ENCODE measurements at regions not wholly inside any gene's neighbourhood (a gene's known extent, or its start where the extent isn't known, plus 50 kb on each side); places are given as distances from the start of the nearest gene placed in this dataset.
"Not testable (repeated sequence)": the region's sequence is repeated elsewhere in the genome, so short reads cannot be mapped to it uniquely, and the experiment has no call there.

- Histone ChIP-seq H3K4me3 (ENCODE audit: low read length) (no peak overlapping the region), H3K36me3 (replicated peaks; ENCODE audit: insufficient read depth, low read length) (no peaks in the 10 kb centered on the region), H3K27ac (ENCODE audit: low read length) (no peak overlapping the region), H3K27me3 (replicated peaks; ENCODE audit: insufficient read depth, low read length) (no peaks in the 10 kb centered on the region), H2AFZ (ENCODE audit: low read length) (no peak overlapping the region), H3K4me1 (ENCODE audit: low read length) (no peaks in the 10 kb centered on the region), H3K9ac (ENCODE audit: low read length) (no peak overlapping the region), H3K9me3 (replicated peaks; ENCODE audit: insufficient read depth, low read length) (no peaks in the 10 kb centered on the region), H3K4me2 (ENCODE audit: low read depth, low read length) (no peak overlapping the region), H4K20me1 (ENCODE audit: insufficient read depth, low read length) (no peaks in the 10 kb centered on the region), H3K79me2 (ENCODE audit: low read length) (no peaks in the 10 kb centered on the region), H3F3A (ENCODE audit: insufficient read depth, low read length) (no peaks in the 10 kb centered on the region), H3K9me2 (replicated peaks; ENCODE audit: insufficient read depth, low read length) (no peaks in the 10 kb centered on the region)
- TF ChIP-seq EZH2phosphoT487 (IDR thresholded peaks at IDR 0.05; ENCODE audit: low read length) (no peak), CTCF (IDR thresholded peaks at IDR 0.05; ENCODE audit: low read length) (no peak), EZH2 (optimal IDR thresholded peaks at IDR 0.05; ENCODE audit: low read depth, low read length) (no peak)
- no peak for DNase-seq
Measured at GRCh38 chr5:101288633-101289032, 385.6 kb upstream of the ST8SIA4 start.

DNA sequence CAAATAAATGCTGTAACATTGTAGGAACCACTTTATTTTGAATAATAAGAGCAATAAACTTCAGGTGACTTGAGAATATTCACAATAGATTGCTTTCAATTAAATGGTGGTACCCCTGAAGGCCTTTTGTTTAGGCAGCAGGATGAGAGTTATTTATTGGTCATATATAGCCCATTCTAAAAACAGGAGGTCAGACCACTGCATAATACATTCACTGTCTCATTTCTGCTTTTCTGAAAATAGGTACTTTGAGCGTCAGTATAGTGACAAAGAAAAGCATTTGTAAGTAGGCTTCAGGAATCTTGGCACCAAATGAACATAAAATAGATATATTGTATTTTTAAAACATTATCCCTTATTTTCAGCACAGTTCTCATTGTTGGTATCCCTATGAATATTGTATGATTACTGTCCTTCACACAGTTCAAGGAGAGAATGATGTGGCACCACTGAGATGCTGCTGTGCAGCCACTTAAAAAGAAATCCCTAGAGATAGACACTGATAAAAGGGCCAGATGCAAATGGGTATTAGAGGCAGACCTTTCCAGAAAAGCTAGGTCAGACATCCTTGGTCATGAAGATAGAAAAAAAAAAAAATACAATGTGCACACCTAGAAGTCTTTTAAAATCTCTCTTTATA is 381.8 kb upstream of the ST8SIA4 start:
- H3K79me2 ChIP-seq (ENCODE audit: low read length), result no peaks in the 10 kb centered on the region
- TF ChIP-seq EZH2 (optimal IDR thresholded peaks at IDR 0.05; ENCODE audit: low read depth, low read length), result no peak
- TF ChIP-seq EZH2phosphoT487 (IDR thresholded peaks at IDR 0.05; ENCODE audit: low read length), result no peak
- no peak for TF ChIP-seq CTCF (IDR thresholded peaks at IDR 0.05; ENCODE audit: low read length)
- H3K27me3 ChIP-seq (replicated peaks; ENCODE audit: insufficient read depth, low read length), result no peaks in the 10 kb centered on the region
- no peak overlapping the region for H3K9ac ChIP-seq (ENCODE audit: low read length)
- no peak overlapping the region for H3K27ac ChIP-seq (ENCODE audit: low read length)
- H3K4me3 ChIP-seq (ENCODE audit: low read length), result no peak overlapping the region
- no peaks in the 10 kb centered on the region for H4K20me1 ChIP-seq (ENCODE audit: insufficient read depth, low read length)
- H3K36me3 ChIP-seq (replicated peaks; ENCODE audit: insufficient read depth, low read length), result no peaks in the 10 kb centered on the region
- DNase-seq, result no peak
- H3K9me3 ChIP-seq (replicated peaks; ENCODE audit: insufficient read depth, low read length), result no peaks in the 10 kb centered on the region
- no peaks in the 10 kb centered on the region for H3K4me1 ChIP-seq (ENCODE audit: low read length)
- H2AFZ ChIP-seq (ENCODE audit: low read length), result no peak overlapping the region
- H3F3A ChIP-seq (ENCODE audit: insufficient read depth, low read length), result no peaks in the 10 kb centered on the region
- no peak overlapping the region for H3K4me2 ChIP-seq (ENCODE audit: low read depth, low read length)
- H3K9me2 ChIP-seq (replicated peaks; ENCODE audit: insufficient read depth, low read length), result no peaks in the 10 kb centered on the region

DNA sequence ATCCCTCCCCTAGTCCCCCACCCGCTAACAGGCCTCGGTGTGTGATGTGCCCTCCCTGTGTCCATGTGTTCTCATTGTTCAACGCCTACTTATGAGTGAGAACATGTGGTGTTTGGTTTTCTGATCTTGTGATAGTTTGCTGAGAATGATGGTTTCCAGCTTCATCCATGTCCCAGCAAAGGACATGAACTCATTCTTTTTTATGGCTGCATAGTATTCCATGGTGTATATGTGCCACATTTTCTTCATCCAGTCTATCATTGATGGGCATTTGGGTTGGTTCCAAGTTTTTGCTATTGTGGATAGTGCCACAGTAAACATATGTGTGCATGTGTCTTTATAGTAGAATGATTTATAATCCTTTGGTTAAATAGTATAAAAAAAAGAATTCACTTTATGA is 380.9 kb upstream of the ST8SIA4 start:
- DNase-seq; H2AFZ ChIP-seq (ENCODE audit: low read length); H3K9me3 ChIP-seq (replicated peaks; ENCODE audit: insufficient read depth, low read length); H3K4me2 ChIP-seq (ENCODE audit: low read depth, low read length); H3K27me3 ChIP-seq (replicated peaks; ENCODE audit: insufficient read depth, low read length); H3F3A ChIP-seq (ENCODE audit: insufficient read depth, low read length); H3K9ac ChIP-seq (ENCODE audit: low read length); H3K79me2 ChIP-seq (ENCODE audit: low read length); H3K27ac ChIP-seq (ENCODE audit: low read length); H3K9me2 ChIP-seq (replicated peaks; ENCODE audit: insufficient read depth, low read length); H3K4me1 ChIP-seq (ENCODE audit: low read length); H3K4me3 ChIP-seq (ENCODE audit: low read length); H4K20me1 ChIP-seq (ENCODE audit: insufficient read depth, low read length); H3K36me3 ChIP-seq (replicated peaks; ENCODE audit: insufficient read depth, low read length): not testable (repeated sequence)

- Histone ChIP-seq H2AFZ (ENCODE audit: low read length) (no peak overlapping the region), H3K4me2 (ENCODE audit: low read depth, low read length) (no peak overlapping the region)
Measured at GRCh38 chr5:101278917-101279316, 375.8 kb upstream of the ST8SIA4 start.

More at GRCh38 chr5:101278917-101279316, 375.8 kb upstream of the ST8SIA4 start:
- no peak overlapping the region for H3K27ac ChIP-seq (ENCODE audit: low read length)
- H3K27me3 ChIP-seq (replicated peaks; ENCODE audit: insufficient read depth, low read length), result no peaks in the 10 kb centered on the region
- no peaks in the 10 kb centered on the region for H3K9me2 ChIP-seq (replicated peaks; ENCODE audit: insufficient read depth, low read length)
- H3K4me1 ChIP-seq (ENCODE audit: low read length), result no peaks in the 10 kb centered on the region
- no peak overlapping the region for H3K9ac ChIP-seq (ENCODE audit: low read length)
- H3F3A ChIP-seq (ENCODE audit: insufficient read depth, low read length), result no peaks in the 10 kb centered on the region
- TF ChIP-seq EZH2 (optimal IDR thresholded peaks at IDR 0.05; ENCODE audit: low read depth, low read length) (no peak), EZH2phosphoT487 (IDR thresholded peaks at IDR 0.05; ENCODE audit: low read length) (no peak), CTCF (IDR thresholded peaks at IDR 0.05; ENCODE audit: low read length) (no peak)
- H3K4me3 ChIP-seq (ENCODE audit: low read length), result no peak overlapping the region
- H3K36me3 ChIP-seq (replicated peaks; ENCODE audit: insufficient read depth, low read length), result no peaks in the 10 kb centered on the region
- DNase-seq, result no peak
- H4K20me1 ChIP-seq (ENCODE audit: insufficient read depth, low read length), result no peaks in the 10 kb centered on the region
- no peaks in the 10 kb centered on the region for H3K79me2 ChIP-seq (ENCODE audit: low read length)
- H3K9me3 ChIP-seq (replicated peaks; ENCODE audit: insufficient read depth, low read length), result no peaks in the 10 kb centered on the region
